K562 (cell line): ENCODE measurements at regions not wholly inside any gene's neighbourhood (a gene's known extent, or its start where the extent isn't known, plus 50 kb on each side); places are given as distances from the start of the nearest gene placed in this dataset.

ENCODE experiments used
- ATAC-seq: fragments of 200-7000 bp; cut with Tn5 transposase; 3 replicates; pipeline ENCODE4 v1.9.1; 2020; ENCODE audit warnings: moderate library complexity
- BruUV-seq: library from RNA; stranded (reverse); fragments of 400-500 nt; replicated peaks from 2 replicates; lab custom pipeline; 2021; lab: Mats Ljungman, UMichigan
- CTCF ChIA-PET: fragments of 300-600 bp; formaldehyde crosslinking; extraction: SDS; loops from one replicate; lab custom pipeline; 2021; ENCODE audit warnings: low intra/inter-chr PET ratio; lab: Yijun Ruan, JAX
- POLR2A ChIA-PET: fragments of 300-600, 350-650 bp; sonication (Branson Sonifier 250); formaldehyde crosslinking; extraction: SDS; loops from one replicate; lab custom pipeline; 2021; ENCODE audit warnings: antibody characterized with exemption, inconsistent platforms; lab: Yijun Ruan, JAX
- DNase-seq, 4 experiments: peaks; one replicate each; pipeline versions ENCODE4 v3.0.0 to v3.0.0-alpha.2; 2011 to 2018; ENCODE audit warnings: low spot score in 3 of 4, mixed read lengths in 3 of 4; ENCODE audit errors: extremely low read depth in 1 of 4
- FAIRE-seq: peaks from 2 replicates; lab custom pipeline; 2011; peaks lifted over from hg19 to GRCh38; lab: Jason Lieb, UNC
- H2AFZ ChIP-seq: 2 replicates; pipeline ENCODE4 v1.6.0; 2011; ENCODE audit warnings: low read depth, low read length, control low read depth, inconsistent platforms
- H3K27ac ChIP-seq: fragments of 200-600 bp; 3 replicates; pipeline ENCODE4 v1.8.0; 2011; ENCODE audit warnings: low read depth, mild to moderate bottlenecking, control low read depth, inconsistent platforms, low read length, moderate library complexity, mixed read lengths; ENCODE audit errors: extremely low read depth
- H3K27me3 ChIP-seq, 2 experiments: fragments of 300-600 bp in 1 of 2; 2 replicates in 1 of 2; 3 replicates in 1 of 2; pipeline versions ENCODE4 v1.6.0 to v1.8.0; 2011; ENCODE audit warnings: inconsistent platforms in 2 of 2, low read length in 2 of 2, mild to moderate bottlenecking in 1 of 2, mixed read lengths in 1 of 2, moderate library complexity in 1 of 2; ENCODE audit not compliant: control insufficient read depth in 2 of 2, insufficient read depth in 2 of 2
- H3K36me3 ChIP-seq: fragments of 300-600 bp; 3 replicates; pipeline ENCODE4 v1.8.0; 2011; ENCODE audit warnings: mild to moderate bottlenecking, low read length, inconsistent platforms; ENCODE audit not compliant: control insufficient read depth, insufficient read depth
- H3K4me1 ChIP-seq, 2 experiments: fragments of 200-600 bp in 1 of 2; replicated peaks in 1 of 2; 2 replicates in 1 of 2; 3 replicates in 1 of 2; pipeline versions ENCODE4 v1.5.1 to v1.8.0; 2011; ENCODE audit warnings: inconsistent platforms in 2 of 2, low read length in 2 of 2, mild to moderate bottlenecking in 1 of 2, mixed read lengths in 1 of 2, moderate library complexity in 1 of 2; ENCODE audit not compliant: control insufficient read depth in 2 of 2, insufficient read depth in 2 of 2
- H3K4me2 ChIP-seq: 2 replicates; pipeline ENCODE4 v1.6.1; 2011; ENCODE audit warnings: low read length, control low read depth, inconsistent platforms, mixed read lengths; ENCODE audit not compliant: insufficient read depth
- H3K4me3 ChIP-seq: fragments of 200-600 bp; sonication (generic), shearing (Covaris generic); 2 replicates; pipeline ENCODE4 v1.5.1; 2016; ENCODE audit warnings: control low read depth, inconsistent platforms
- H3K79me2 ChIP-seq: fragments of 200-600 bp; 3 replicates; pipeline ENCODE4 v1.8.0; 2011; ENCODE audit warnings: low read length, inconsistent platforms; ENCODE audit not compliant: control insufficient read depth, insufficient read depth
- H3K9ac ChIP-seq, 2 experiments: 2 replicates each; pipeline versions ENCODE4 v1.6.0 to v1.6.1; 2011; ENCODE audit warnings: low read depth in 2 of 2, low read length in 2 of 2, control low read depth in 1 of 2, inconsistent platforms in 1 of 2, mild to moderate bottlenecking in 1 of 2, mixed read lengths in 1 of 2; ENCODE audit not compliant: insufficient read depth in 1 of 2
- H3K9me1 ChIP-seq: one replicate; pipeline ENCODE4 v1.6.0; 2011; ENCODE audit warnings: inconsistent platforms, mild to moderate bottlenecking, low read length, moderate library complexity; ENCODE audit not compliant: control insufficient read depth, insufficient read depth
- H3K9me3 ChIP-seq: replicated peaks from 2 replicates; pipeline ENCODE4 v1.5.1; 2011; ENCODE audit warnings: low read depth, low read length, inconsistent platforms; ENCODE audit not compliant: control insufficient read depth, insufficient read depth
- H4K20me1 ChIP-seq: replicated peaks from 2 replicates; pipeline ENCODE4 v1.6.1; 2011; ENCODE audit warnings: low read length, inconsistent platforms, mixed read lengths; ENCODE audit not compliant: control insufficient read depth, insufficient read depth
- BCOR ChIP-seq: fragments of 450-650 bp; IDR thresholded peaks from 2 replicates; pipeline ENCODE4 v1.6.1; 2016
- BHLHE40 ChIP-seq: IDR thresholded peaks from 2 replicates; pipeline ENCODE4 v1.6.1; 2011; ENCODE audit warnings: low read length, improper control_type of control experiment
- GABPA ChIP-seq: fragments of 200-800 bp; sonication (Bioruptor generic); conservative IDR thresholded peaks from 2 replicates; pipeline ENCODE4 v1.6.1; 2016; ENCODE audit warnings: low read depth, missing genetic modification characterization, missing compliant biosample characterization
- JUN ChIP-seq, 2 experiments: sonication (generic) in 1 of 2; formaldehyde crosslinking in 1 of 2; IDR thresholded peaks; 2 replicates each; pipeline versions ENCODE4 v1.6.1 to v1.8.0; 2012 to 2022; ENCODE audit warnings: borderline replicate concordance in 2 of 2, mild to moderate bottlenecking in 2 of 2, improper control_type of control experiment in 1 of 2, low read depth in 1 of 2, low read length in 1 of 2, missing genetic modification reagents in 1 of 2
- POU5F1 ChIP-seq: fragments of 150-350 bp; IDR thresholded peaks from 2 replicates; pipeline ENCODE4 v1.6.1; 2014; ENCODE audit warnings: borderline replicate concordance, low read length, low read depth, mild to moderate bottlenecking; ENCODE audit not compliant: partially characterized antibody
- PREB ChIP-seq: sonication (generic); formaldehyde crosslinking; IDR thresholded peaks from 2 replicates; pipeline ENCODE4 v1.8.1; 2023; ENCODE audit warnings: mild to moderate bottlenecking, missing genetic modification reagents
- SIX5 ChIP-seq, 2 experiments: IDR thresholded peaks; 2 replicates each; pipeline ENCODE4 v1.6.1; 2011; ENCODE audit warnings: low read length in 2 of 2, borderline replicate concordance in 1 of 2, low read depth in 1 of 2, mild to moderate bottlenecking in 1 of 2, moderate library complexity in 1 of 2; ENCODE audit not compliant: insufficient read depth in 1 of 2
- SMAD4 ChIP-seq: fragments of 250-450 bp; sonication (Bioruptor Pico); conservative IDR thresholded peaks from 2 replicates; pipeline ENCODE4 v1.8.0; 2021; ENCODE audit warnings: inconsistent platforms, mild to moderate bottlenecking, moderate library complexity
- SMC3 ChIP-seq: conservative IDR thresholded peaks from 2 replicates; pipeline ENCODE4 v1.6.1; 2011; ENCODE audit warnings: low read depth, low read length, improper control_type of control experiment; ENCODE audit not compliant: insufficient read depth
- SRSF7 ChIP-seq: fragments of 200-400 bp; formaldehyde crosslinking; optimal IDR thresholded peaks from 2 replicates; pipeline ENCODE3; 2017; ENCODE audit warnings: mild to moderate bottlenecking, low read depth, low read length
- ZNF12 ChIP-seq: sonication (generic); formaldehyde crosslinking; IDR thresholded peaks from 2 replicates; pipeline ENCODE4 v1.4.0; 2020; ENCODE audit warnings: mild to moderate bottlenecking, missing genetic modification reagents
- ZNF224 ChIP-seq: sonication (generic); formaldehyde crosslinking; IDR thresholded peaks from 2 replicates; pipeline ENCODE4 v1.8.0; 2022; ENCODE audit warnings: mild to moderate bottlenecking, missing genetic modification reagents
- ZNF583 ChIP-seq: fragments of 250-450 bp; sonication (Bioruptor Pico); IDR thresholded peaks from 2 replicates; pipeline ENCODE4 v1.4.0; 2020
- ZNF830 ChIP-seq: fragments of 250-450 bp; sonication (Bioruptor Pico); IDR thresholded peaks from 2 replicates; pipeline ENCODE4 v1.5.0; 2021; ENCODE audit warnings: mild to moderate bottlenecking
- WGBS: fragments of 100-300 bp; shearing (Covaris generic); methylation state at CpG from one replicate; pipeline ENCODE4 v1.1.6; 2016; ENCODE audit warnings: low coverage, mixed read lengths; ENCODE audit not compliant: insufficient coverage; ENCODE audit errors: missing lambda C conversion rate; 5-methylcytosine and 5-hydroxymethylcytosine counted together
- in situ Hi-C: fragments of 300-500 bp; cut with MboI; formaldehyde crosslinking; loops from 4 replicates; pipeline ENCODE4 v1.15.0; 2018; ENCODE audit warnings: inconsistent platforms, mixed read lengths
- intact Hi-C: fragments of 100-400 bp; cut with micrococcal nuclease; formaldehyde crosslinking; loops from 2 replicates; pipeline ENCODE4 v1.14.2; 2022
- TF ChIP-seq, protein P1 (sequence below), 2 experiments: fragments of 450-650 bp in 1 of 2; sonication (generic) in 1 of 2; formaldehyde crosslinking in 1 of 2; IDR thresholded peaks in 1 of 2; conservative IDR thresholded peaks in 1 of 2; 2 replicates each; pipeline versions ENCODE4 v1.6.1 to v1.8.1; 2016 to 2023; ENCODE audit warnings: mild to moderate bottlenecking in 2 of 2, moderate library complexity in 2 of 2, inconsistent platforms in 1 of 2, missing genetic modification reagents in 1 of 2
- TF ChIP-seq, protein P2 (sequence below): fragments of 250-450 bp; sonication (Bioruptor Pico); IDR thresholded peaks from 2 replicates; pipeline ENCODE4 v1.5.1; 2021; ENCODE audit warnings: mild to moderate bottlenecking

- no peaks in the 10 kb centered on the region for H3K27me3 ChIP-seq
- no peak overlapping the region for H3K4me2 ChIP-seq
- no peaks in the 10 kb centered on the region for H3K36me3 ChIP-seq
- ATAC-seq (no peak), DNase-seq (no peak), FAIRE-seq (no peak)
- H2AFZ ChIP-seq = no peak overlapping the region
- CTCF ChIA-PET = no interaction called here
- H3K27ac ChIP-seq = no peak overlapping the region
- intact Hi-C loops = no loop called here
- no TSS peak for BruUV-seq
- no peaks in the 10 kb centered on the region for H3K79me2 ChIP-seq
- no peaks in the 10 kb centered on the region for H3K4me1 ChIP-seq
- WGBS = 0% methylated on average over 2 of the region's 2 CpGs
- in situ Hi-C loops = no loop called here
- no peaks in the 10 kb centered on the region for H3K9me1 ChIP-seq
- TF ChIP-seq SMC3 (no peak), ZNF583 (CRISPR knock-in tag) (no peak), BCOR (no peak), GABPA (tag) (no peak), BHLHE40 (no peak), POU5F1 (no peak), SMAD4 (CRISPR knock-in tag) (no peak), ZNF830 (CRISPR knock-in tag) (no peak), JUN (IDR thresholded peaks at IDR 0.05; ENCODE audit: borderline replicate concordance, low read depth, low read length) (no peak), JUN (CRISPR knock-in tag; IDR thresholded peaks at IDR 0.05; ENCODE audit: borderline replicate concordance) (no peak), ZNF224 (CRISPR knock-in tag) (no peak), PREB (no peak), SRSF7 (no peak), ZNF12 (CRISPR knock-in tag) (no peak), SIX5 (IDR thresholded peaks at IDR 0.05; ENCODE audit: borderline replicate concordance in 1 of 2, insufficient read depth in 1 of 2, low read depth in 1 of 2, low read length in 2 of 2) (no peak)
- TF ChIP-seq, protein P1, sequence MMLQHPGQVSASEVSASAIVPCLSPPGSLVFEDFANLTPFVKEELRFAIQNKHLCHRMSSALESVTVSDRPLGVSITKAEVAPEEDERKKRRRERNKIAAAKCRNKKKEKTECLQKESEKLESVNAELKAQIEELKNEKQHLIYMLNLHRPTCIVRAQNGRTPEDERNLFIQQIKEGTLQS (IDR thresholded peaks at IDR 0.05) = no peak
- TF ChIP-seq, protein P1 (CRISPR knock-in tag; conservative IDR thresholded peaks at IDR 0.05) = no peak
- TF ChIP-seq, protein P2, sequence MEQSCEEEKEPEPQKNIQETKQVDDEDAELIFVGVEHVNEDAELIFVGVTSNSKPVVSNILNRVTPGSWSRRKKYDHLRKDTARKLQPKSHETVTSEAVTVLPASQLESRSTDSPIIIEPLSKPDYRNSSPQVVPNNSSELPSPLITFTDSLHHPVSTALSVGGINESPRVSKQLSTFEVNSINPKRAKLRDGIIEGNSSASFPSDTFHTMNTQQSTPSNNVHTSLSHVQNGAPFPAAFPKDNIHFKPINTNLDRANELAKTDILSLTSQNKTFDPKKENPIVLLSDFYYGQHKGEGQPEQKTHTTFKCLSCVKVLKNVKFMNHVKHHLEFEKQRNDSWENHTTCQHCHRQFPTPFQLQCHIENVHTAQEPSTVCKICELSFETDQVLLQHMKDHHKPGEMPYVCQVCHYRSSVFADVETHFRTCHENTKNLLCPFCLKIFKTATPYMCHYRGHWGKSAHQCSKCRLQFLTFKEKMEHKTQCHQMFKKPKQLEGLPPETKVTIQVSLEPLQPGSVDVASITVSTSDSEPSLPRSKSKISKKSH (CRISPR knock-in tag) = no peak
- no peaks in the 10 kb centered on the region for H3K9me3 ChIP-seq
- POLR2A ChIA-PET = no interaction called here
- no peak overlapping the region for H3K9ac ChIP-seq
- H3K4me3 ChIP-seq = no peak overlapping the region
- no peaks in the 10 kb centered on the region for H4K20me1 ChIP-seq
These were observed 112.5 kb upstream of the TGFBR2 start for GRCh38 chr3:30493911-30494311.
